Spleen (tissue), 11 donors: ENCODE measurements at regions not wholly inside any gene's neighbourhood (a gene's known extent, or its start where the extent isn't known, plus 50 kb on each side); places are given as distances from the start of the nearest gene placed in this dataset.

Experiments
- DNase-seq: peaks from one replicate; pipeline ENCODE4 v3.0.0-alpha.2; 2020
- H3K27ac ChIP-seq, 8 donors: fragments of 200-600 bp; sonication (generic) in 7 of 8; 1 replicate in 4 of 8; 2 replicates in 4 of 8; pipeline versions ENCODE4 v1.5.0 to v1.8.0; 2016 to 2021; ENCODE audit warnings: inconsistent platforms in 4 of 8, mild to moderate bottlenecking in 4 of 8, moderate library complexity in 1 of 8
- H3K27me3 ChIP-seq, 7 donors: fragments of 200-600 bp; sonication (generic) in 6 of 7; replicated peaks in 1 of 7; 1 replicate in 4 of 7; 2 replicates in 3 of 7; pipeline versions ENCODE4 v1.5.0 to v1.8.0; 2016 to 2021; ENCODE audit warnings: inconsistent platforms in 3 of 7, mild to moderate bottlenecking in 1 of 7
- H3K36me3 ChIP-seq, 6 donors: fragments of 200-600 bp; sonication (generic) in 5 of 6; 1 replicate in 4 of 6; 2 replicates in 2 of 6; pipeline versions ENCODE4 v1.5.0 to v1.8.0; 2016 to 2021; ENCODE audit warnings: inconsistent platforms in 2 of 6
- H3K4me1 ChIP-seq, 6 donors: fragments of 200-600 bp; sonication (generic) in 5 of 6; 1 replicate in 3 of 6; 2 replicates in 3 of 6; pipeline versions ENCODE4 v1.5.0 to v1.8.0; 2016 to 2021; ENCODE audit warnings: inconsistent platforms in 3 of 6
- H3K4me3 ChIP-seq, 8 donors: fragments of 200-600 bp; sonication (generic) in 7 of 8; 1 replicate in 4 of 8; 2 replicates in 4 of 8; pipeline versions ENCODE4 v1.5.0 to v1.8.0; 2016 to 2021; ENCODE audit warnings: inconsistent platforms in 4 of 8, mild to moderate bottlenecking in 4 of 8, moderate library complexity in 2 of 8
- H3K9me3 ChIP-seq, 8 donors: fragments of 200-600 bp; sonication (generic) in 7 of 8; 1 replicate in 4 of 8; 2 replicates in 4 of 8; pipeline versions ENCODE4 v1.5.0 to v1.8.0; 2016 to 2021; ENCODE audit warnings: inconsistent platforms in 4 of 8
- POLR2A ChIP-seq, 3 donors: fragments of 450-650 bp; IDR thresholded peaks; one replicate each; pipeline ENCODE4 v1.5.1; 2017; ENCODE audit warnings: antibody characterized with exemption in 3 of 3, mild to moderate bottlenecking in 1 of 3
- POLR2AphosphoS5 ChIP-seq, 3 donors: sonication (generic); formaldehyde crosslinking; IDR thresholded peaks; one replicate each; pipeline ENCODE4 v1.5.1; 2017; ENCODE audit warnings: antibody characterized with exemption in 3 of 3
- WGBS, 5 donors: extraction: QIAGEN DNeasy Blood & Tissue Kit in 3 of 5; methylation state at CpG; one replicate each; pipeline versions ENCODE4 v1.1.5 to v1.1.7; 2013 to 2018; 5-methylcytosine and 5-hydroxymethylcytosine counted together
- intact Hi-C: fragments of 100-400 bp; cut with DNase I; formaldehyde crosslinking; loops from one replicate; pipeline ENCODE4 v1.15.0; 2023; ENCODE audit warnings: low total_unique reads
- TF ChIP-seq, protein P1 (sequence below), 11 experiments: fragments of 200-600 bp in 7 of 11; fragments of 450-650 bp in 4 of 11; sonication (generic) in 4 of 11; IDR thresholded peaks in 8 of 11; conservative IDR thresholded peaks in 3 of 11; 1 replicate in 7 of 11; 2 replicates in 4 of 11; pipeline versions ENCODE4 v1.4.0 to v1.8.0; 2016 to 2021; ENCODE audit warnings: antibody characterized with exemption in 11 of 11, inconsistent platforms in 4 of 11, mild to moderate bottlenecking in 1 of 11
- donor health status: healthy with polysubstance abuse.
- donor health status: DM: no; HTN: no; CAD: no; lungs with moderate emphysema.
- donor health status: DM: no; HTN: no; CAD: no.
- donor health status: Bipolar disorder and iron deficiency.
- donor health status: healthy.
- donor health status: DM: no; HTN: no; CAD: no.
- donor health status: DM: yes; HTN: yes; CAD: no.

DNA sequence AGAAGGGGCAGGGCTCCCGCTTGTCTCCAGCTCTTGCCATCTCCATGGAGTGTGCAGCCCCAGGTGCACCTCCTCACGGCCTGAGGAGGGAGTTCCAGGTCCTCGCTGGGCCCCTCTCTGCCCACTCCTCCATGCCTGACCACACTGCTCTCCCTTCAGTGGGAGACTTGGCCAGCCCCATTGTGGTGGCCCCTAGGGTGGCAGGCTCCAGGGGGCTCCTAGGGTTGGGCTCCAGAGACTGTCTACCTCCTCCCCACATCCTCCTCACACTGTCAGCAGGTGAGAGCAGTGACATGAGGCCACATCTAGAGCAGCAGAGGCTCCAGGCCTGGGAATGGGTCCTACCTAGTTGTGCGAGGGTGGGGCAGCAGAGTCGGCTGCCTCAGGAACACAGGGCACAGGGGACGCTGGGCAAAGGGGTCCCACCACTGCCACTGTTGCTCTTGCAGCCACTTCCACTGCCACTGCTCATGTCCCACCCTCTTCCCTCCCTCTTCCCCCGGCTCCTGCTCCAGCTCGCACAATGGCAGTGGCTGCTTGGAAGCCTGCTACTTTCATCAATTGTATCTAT lies 514.8 kb downstream of the MRPL39 start:
- H3K9me3 ChIP-seq, result peaks cover 0 to 44% (median 18%) of the 10 kb centered on the region in 8 donors
- peak; percentile 62 for DNase-seq
- intact Hi-C loops, result no loop called here
- no peaks in the 10 kb centered on the region for H3K27me3 ChIP-seq
- H3K4me3 ChIP-seq, result no peak overlapping the region
- 86 to 93% (median 89%) methylated on average over 6 to 8 of the region's 8 CpGs for WGBS, 5 donors
- TF ChIP-seq POLR2A (IDR thresholded peaks at IDR 0.05) (no peak), POLR2AphosphoS5 (IDR thresholded peaks at IDR 0.05) (no peak)
- TF ChIP-seq, protein P1, sequence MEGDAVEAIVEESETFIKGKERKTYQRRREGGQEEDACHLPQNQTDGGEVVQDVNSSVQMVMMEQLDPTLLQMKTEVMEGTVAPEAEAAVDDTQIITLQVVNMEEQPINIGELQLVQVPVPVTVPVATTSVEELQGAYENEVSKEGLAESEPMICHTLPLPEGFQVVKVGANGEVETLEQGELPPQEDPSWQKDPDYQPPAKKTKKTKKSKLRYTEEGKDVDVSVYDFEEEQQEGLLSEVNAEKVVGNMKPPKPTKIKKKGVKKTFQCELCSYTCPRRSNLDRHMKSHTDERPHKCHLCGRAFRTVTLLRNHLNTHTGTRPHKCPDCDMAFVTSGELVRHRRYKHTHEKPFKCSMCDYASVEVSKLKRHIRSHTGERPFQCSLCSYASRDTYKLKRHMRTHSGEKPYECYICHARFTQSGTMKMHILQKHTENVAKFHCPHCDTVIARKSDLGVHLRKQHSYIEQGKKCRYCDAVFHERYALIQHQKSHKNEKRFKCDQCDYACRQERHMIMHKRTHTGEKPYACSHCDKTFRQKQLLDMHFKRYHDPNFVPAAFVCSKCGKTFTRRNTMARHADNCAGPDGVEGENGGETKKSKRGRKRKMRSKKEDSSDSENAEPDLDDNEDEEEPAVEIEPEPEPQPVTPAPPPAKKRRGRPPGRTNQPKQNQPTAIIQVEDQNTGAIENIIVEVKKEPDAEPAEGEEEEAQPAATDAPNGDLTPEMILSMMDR (IDR thresholded peaks at IDR 0.05 in 8 of 11, conservative IDR thresholded peaks at IDR 0.05 in 3 of 11), result no peak
- no peak overlapping the region for H3K27ac ChIP-seq
- H3K36me3 ChIP-seq, result no peaks in the 10 kb centered on the region
- H3K4me1 ChIP-seq, result no peaks in the 10 kb centered on the region

DNA sequence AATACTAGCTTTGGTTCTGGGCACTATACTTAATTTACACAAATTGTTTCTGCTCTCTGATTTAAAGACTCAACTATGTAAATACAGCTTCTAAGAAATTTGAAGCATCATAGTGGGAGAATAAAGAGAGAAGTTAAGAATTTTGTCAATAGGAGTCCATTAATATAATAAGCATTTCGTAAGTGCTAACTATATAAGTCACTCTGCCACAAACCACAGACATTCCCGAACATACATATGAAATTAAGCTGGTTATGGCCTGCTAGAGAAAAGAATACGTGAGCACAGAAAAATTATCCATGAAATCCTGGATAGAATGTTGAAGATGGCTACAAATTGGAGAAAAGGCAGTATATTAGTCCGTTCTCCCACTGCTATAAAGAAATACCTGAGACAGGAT lies 526.2 kb downstream of the MRPL39 start:
- Histone ChIP-seq H3K36me3 (no peaks in the 10 kb centered on the region), H3K4me1 (no peaks in the 10 kb centered on the region), H3K27me3 (no peaks in the 10 kb centered on the region), H3K27ac (no peak overlapping the region), H3K9me3 (no peaks in the 10 kb centered on the region), H3K4me3 (no peak overlapping the region)
- intact Hi-C loops, result no loop called here
- 74 to 88% (median 78%) methylated on average over 4 of the region's 4 CpGs for WGBS, 5 donors
- DNase-seq, result no peak
- TF ChIP-seq POLR2AphosphoS5 (IDR thresholded peaks at IDR 0.05) (no peak), POLR2A (IDR thresholded peaks at IDR 0.05) (no peak)
- TF ChIP-seq, protein P1 (IDR thresholded peaks at IDR 0.05 in 8 of 11, conservative IDR thresholded peaks at IDR 0.05 in 3 of 11), result no peak

DNA sequence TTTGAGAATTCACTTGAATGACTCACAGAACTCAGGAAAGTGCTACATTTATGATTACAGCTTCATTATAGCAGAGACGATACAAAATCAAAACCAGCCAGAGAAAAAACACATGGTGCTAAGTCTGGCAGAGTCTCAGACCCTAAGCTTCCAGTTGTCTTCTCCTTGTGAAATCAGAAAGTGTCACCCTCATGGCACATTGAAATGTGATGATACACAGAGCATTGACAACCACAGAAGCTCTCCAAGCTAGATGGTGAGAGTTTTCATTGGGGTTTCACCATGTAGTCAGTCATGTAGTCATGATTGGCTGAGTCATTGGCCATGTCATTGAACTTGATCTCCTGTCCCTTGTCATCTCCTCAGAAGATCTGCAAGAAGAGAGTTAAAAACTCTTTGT lies 526.6 kb downstream of the MRPL39 start:
- H3K9me3 ChIP-seq, result no peaks in the 10 kb centered on the region
- whole genome bisulfite sequencing, 5 donors, result 79 to 97% (median 84%) methylated on average over 1 of the region's 1 CpG
- TF ChIP-seq POLR2A (IDR thresholded peaks at IDR 0.05), result no peak
- no peak for TF ChIP-seq POLR2AphosphoS5 (IDR thresholded peaks at IDR 0.05)
- TF ChIP-seq, protein P1 (IDR thresholded peaks at IDR 0.05 in 8 of 11, conservative IDR thresholded peaks at IDR 0.05 in 3 of 11), result no peak

DNA sequence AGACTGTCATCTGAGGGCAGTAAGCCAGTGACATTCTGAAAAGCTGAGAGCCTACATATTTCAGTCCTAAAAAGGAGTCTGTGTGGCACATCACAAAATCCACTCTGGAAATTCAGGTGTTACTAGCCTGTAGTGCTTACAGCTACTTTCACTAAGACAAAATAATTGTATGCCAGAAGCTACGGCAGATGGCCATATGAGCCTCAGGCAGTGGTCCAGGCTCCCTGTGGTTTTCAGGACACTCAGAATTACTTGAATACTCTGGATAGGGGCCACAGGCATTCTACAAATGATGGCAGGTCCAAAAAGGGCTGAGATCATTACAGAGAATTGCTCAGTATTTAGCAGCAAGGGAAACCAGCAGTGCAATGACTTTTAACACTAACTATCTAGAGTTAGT lies 527.1 kb downstream of the MRPL39 start:
- TF ChIP-seq, protein P1 (IDR thresholded peaks at IDR 0.05 in 8 of 11, conservative IDR thresholded peaks at IDR 0.05 in 3 of 11), result no peak
- no peak for TF ChIP-seq POLR2A (IDR thresholded peaks at IDR 0.05)
- no peak for TF ChIP-seq POLR2AphosphoS5 (IDR thresholded peaks at IDR 0.05)
- WGBS, 5 donors, result 75 to 88% (median 85%) methylated on average over 1 of the region's 1 CpG; no CpG with 5 or more reads in 1 of the 5 donors
- intact Hi-C loops, result no loop called here

More for the DNA sequence above, 526.6 kb downstream of the MRPL39 start:
- no peaks in the 10 kb centered on the region for H3K36me3 ChIP-seq
- H3K27me3 ChIP-seq, result no peaks in the 10 kb centered on the region
- H3K4me3 ChIP-seq, result no peak overlapping the region
- H3K27ac ChIP-seq, result no peak overlapping the region
- no peak for DNase-seq
- H3K4me1 ChIP-seq, result no peaks in the 10 kb centered on the region
- intact Hi-C loops, result no loop called here

More for the DNA sequence above, 527.1 kb downstream of the MRPL39 start:
- Histone ChIP-seq H3K9me3 (no peaks in the 10 kb centered on the region), H3K36me3 (no peaks in the 10 kb centered on the region), H3K27me3 (no peaks in the 10 kb centered on the region), H3K4me1 (no peaks in the 10 kb centered on the region), H3K4me3 (no peak overlapping the region), H3K27ac (no peak overlapping the region)
- DNase-seq, result no peak
